ENCODE measurements at regions not wholly inside any gene's neighbourhood (a gene's known extent, or its start where the extent isn't known, plus 50 kb on each side); places are given as distances from the start of the nearest gene placed in this dataset.

DNA sequence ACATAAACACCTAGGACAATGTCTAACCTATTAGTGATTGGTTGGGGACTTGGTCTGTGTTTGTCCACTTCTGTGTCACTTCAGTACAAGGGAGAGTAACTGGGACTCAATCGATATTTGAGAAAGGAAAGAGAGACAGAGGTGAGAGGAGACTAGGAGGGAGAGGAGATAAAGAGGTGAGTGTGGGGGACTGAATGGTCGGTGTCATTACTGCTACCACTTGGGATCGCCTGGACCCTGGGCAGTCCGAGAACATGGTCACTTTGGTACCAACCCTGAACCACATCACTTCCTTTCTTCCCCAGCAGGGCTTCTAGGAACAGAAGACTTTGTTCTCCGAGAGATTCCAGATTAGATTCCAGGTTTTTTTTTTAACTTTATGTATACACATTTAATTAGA is 63.7 kb downstream of the GPR6 start:
- H3K4me3 ChIP-seq: no peak overlapping the region
- DNase-seq: no peak
- H3K4me1 ChIP-seq: peaks cover 10% of the 10 kb centered on the region
- TF ChIP-seq CTCF (IDR thresholded peaks at IDR 0.05; ENCODE audit: borderline replicate concordance): no peak
- H3K27ac ChIP-seq (replicated peaks): no peak overlapping the region
- H3K9me3 ChIP-seq (replicated peaks): peaks cover 11% of the 10 kb centered on the region
- no peaks in the 10 kb centered on the region for H3K36me3 ChIP-seq
- no peaks in the 10 kb centered on the region for H3K27me3 ChIP-seq (ENCODE audit: low read depth)
- intact Hi-C loops (cut with micrococcal nuclease): no loop called here

GRCh38 chr6:110042670-110043296 is 64.7 kb downstream of the GPR6 start:
- Histone ChIP-seq H3K9me3 (replicated peaks) (peaks cover 12% of the 10 kb centered on the region), H3K36me3 (no peaks in the 10 kb centered on the region), H3K4me1 (peaks cover 10% of the 10 kb centered on the region), H3K27me3 (ENCODE audit: low read depth) (peaks cover 3% of the 10 kb centered on the region), H3K4me3 (no peak overlapping the region), H3K27ac (replicated peaks) (no peak overlapping the region)
- no peak for TF ChIP-seq CTCF (IDR thresholded peaks at IDR 0.05; ENCODE audit: borderline replicate concordance)
- intact Hi-C loops (cut with micrococcal nuclease): no loop called here
- DNase-seq: no peak

DNA sequence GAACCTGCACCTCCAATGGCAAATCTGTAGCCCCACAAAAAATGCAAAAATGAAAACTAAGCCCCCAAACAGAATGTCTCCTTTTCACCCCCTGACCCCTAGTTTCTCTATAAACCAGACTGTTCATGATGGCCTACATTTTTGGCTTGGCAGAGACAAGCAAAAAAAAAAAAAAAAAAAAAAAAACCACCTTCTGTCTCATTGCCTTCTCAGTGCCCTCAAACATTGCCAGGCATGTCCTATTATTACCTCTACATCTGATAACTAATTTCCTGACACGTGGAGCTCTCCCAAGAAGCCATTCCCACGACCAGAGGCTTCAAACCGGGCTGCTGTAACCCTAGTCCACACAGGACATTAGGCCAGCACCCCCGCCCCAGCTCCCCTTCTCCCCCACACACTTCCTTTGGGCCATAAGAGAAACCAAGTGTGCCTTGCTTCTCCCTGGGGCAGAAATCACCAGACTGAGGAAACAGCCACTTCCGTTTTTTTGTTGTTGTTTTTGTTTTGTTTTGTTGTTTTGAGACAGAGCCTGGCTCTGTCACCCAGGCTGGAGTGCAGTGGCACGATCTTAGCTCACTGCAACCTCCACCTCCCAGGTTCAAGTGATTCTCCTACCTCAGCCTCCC is 65.4 kb downstream of the GPR6 start:
- intact Hi-C loops (cut with micrococcal nuclease): no loop called here
- peaks cover 10% of the 10 kb centered on the region for H3K27me3 ChIP-seq (ENCODE audit: low read depth)
- H3K4me1 ChIP-seq: peaks cover 10% of the 10 kb centered on the region
- no peak for DNase-seq
- TF ChIP-seq CTCF (IDR thresholded peaks at IDR 0.05; ENCODE audit: borderline replicate concordance): no peak
- H3K9me3 ChIP-seq (replicated peaks): peaks cover 12% of the 10 kb centered on the region
- H3K27ac ChIP-seq (replicated peaks): no peak overlapping the region
- no peaks in the 10 kb centered on the region for H3K36me3 ChIP-seq
- no peak overlapping the region for H3K4me3 ChIP-seq

- H3K27me3 ChIP-seq (ENCODE audit: low read depth): peaks cover 11% of the 10 kb centered on the region
- TF ChIP-seq CTCF (IDR thresholded peaks at IDR 0.05; ENCODE audit: borderline replicate concordance): no peak
- no peaks in the 10 kb centered on the region for H3K36me3 ChIP-seq
- peaks cover 10% of the 10 kb centered on the region for H3K4me1 ChIP-seq
- intact Hi-C loops (cut with micrococcal nuclease): no loop called here
- peaks cover 12% of the 10 kb centered on the region for H3K9me3 ChIP-seq (replicated peaks)
- no peak overlapping the region for H3K27ac ChIP-seq (replicated peaks)
- no peak overlapping the region for H3K4me3 ChIP-seq
- DNase-seq: no peak
Measured at GRCh38 chr6:110044096-110044495, 66.0 kb downstream of the GPR6 start.

DNA sequence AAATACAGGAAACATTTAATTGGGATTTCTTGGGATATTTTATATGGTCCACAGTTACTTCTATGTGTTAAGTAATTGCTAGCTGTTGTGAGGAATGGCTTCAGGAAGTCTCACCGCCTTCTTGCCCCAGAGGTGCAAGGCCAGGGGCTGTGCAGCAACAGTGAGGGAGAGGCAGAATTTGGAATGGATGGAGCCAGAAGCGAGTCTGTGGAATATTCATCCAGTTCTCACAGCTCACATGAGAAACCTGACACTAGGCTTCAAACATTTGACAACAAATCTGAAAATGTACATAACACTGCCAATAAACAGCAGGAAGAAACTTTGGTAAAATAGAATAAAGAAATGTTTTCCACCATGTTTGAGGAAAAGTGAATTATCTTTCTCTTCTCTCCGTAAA is 66.5 kb downstream of the GPR6 start:
- peaks cover 11% of the 10 kb centered on the region for H3K27me3 ChIP-seq (ENCODE audit: low read depth)
- H3K4me1 ChIP-seq: peaks cover 8% of the 10 kb centered on the region
- peaks cover 12% of the 10 kb centered on the region for H3K9me3 ChIP-seq (replicated peaks)
- no peak for TF ChIP-seq CTCF (IDR thresholded peaks at IDR 0.05; ENCODE audit: borderline replicate concordance)
- no peaks in the 10 kb centered on the region for H3K36me3 ChIP-seq
- no peak for DNase-seq
- H3K4me3 ChIP-seq: no peak overlapping the region
- intact Hi-C loops (cut with micrococcal nuclease): no loop called here
- no peak overlapping the region for H3K27ac ChIP-seq (replicated peaks)
